Inferior parietal cortex (tissue), 1 donor: ENCODE measurements at regions not wholly inside any gene's neighbourhood (a gene's known extent, or its start where the extent isn't known, plus 50 kb on each side); places are given as distances from the start of the nearest gene placed in this dataset.
"Not testable (repeated sequence)": the region's sequence is repeated elsewhere in the genome, so short reads cannot be mapped to it uniquely, and the experiment has no call there.

Experiments used
- DNase-seq: peaks from one replicate; pipeline ENCODE4 v3.0.0-alpha.2; 2016; ENCODE audit errors: extremely low spot score

DNA sequence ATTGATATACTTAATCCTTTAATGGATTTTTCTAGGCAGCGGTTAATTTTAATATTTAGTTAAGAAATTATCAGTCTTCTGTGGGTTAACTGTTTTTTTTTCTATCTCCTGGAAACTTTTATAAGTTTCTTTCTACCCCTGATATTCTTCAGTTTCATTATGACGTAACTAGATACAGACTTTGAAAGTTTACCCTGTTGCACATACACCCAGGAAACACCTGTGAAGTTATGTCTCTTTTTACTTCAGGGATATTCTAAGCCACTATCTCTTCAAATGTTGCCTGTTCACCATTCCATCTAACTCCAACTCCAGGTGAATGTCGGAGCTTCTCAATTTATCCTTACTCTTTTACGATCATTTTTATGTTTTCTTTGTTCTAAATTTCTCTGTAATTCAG lies 329.0 kb downstream of the ICE1 start:
- no peak for DNase-seq

DNA sequence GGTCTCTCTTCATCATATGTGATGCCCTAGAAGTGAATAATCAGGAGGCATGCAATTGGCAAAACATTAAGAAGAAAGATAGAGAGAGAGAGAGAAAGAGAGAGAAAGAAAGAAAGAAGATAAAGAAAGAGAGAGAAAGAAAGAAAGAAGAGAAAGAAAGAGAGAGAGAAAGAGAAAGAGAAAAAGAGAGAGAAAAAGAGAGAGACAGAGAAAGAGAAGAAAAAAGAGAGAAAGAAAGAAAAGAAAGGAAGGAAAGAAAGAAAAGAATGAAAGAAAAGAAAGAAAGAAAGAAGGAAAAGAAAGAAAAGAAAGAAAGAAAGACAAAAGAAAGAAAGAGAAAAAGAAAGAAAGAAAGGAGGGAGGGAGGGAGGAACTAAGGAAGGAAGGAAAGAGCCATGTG lies 318.9 kb downstream of the ICE1 start:
- no peak for DNase-seq

DNA sequence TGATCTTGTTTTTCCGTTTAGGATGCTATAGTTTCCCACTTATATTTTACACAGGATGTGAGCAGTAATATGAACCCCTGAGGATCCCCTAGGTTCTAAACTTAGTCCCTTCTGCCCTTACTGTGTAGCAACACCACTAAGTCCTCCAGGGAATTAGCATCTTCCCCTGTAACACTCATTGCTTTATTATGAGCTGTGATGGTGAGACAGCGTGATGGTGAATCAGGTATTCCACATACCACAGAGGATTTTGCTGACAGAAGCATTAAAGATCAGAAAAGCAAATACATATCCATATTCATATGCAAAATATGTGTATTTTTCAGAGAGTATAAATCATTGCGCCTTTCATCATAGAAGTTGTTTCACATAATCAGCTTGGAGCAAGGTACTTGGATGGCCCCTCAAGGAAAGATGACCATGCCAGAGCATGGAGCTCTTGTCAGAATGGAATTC lies 317.0 kb downstream of the ICE1 start:
- DNase-seq = no peak

DNA sequence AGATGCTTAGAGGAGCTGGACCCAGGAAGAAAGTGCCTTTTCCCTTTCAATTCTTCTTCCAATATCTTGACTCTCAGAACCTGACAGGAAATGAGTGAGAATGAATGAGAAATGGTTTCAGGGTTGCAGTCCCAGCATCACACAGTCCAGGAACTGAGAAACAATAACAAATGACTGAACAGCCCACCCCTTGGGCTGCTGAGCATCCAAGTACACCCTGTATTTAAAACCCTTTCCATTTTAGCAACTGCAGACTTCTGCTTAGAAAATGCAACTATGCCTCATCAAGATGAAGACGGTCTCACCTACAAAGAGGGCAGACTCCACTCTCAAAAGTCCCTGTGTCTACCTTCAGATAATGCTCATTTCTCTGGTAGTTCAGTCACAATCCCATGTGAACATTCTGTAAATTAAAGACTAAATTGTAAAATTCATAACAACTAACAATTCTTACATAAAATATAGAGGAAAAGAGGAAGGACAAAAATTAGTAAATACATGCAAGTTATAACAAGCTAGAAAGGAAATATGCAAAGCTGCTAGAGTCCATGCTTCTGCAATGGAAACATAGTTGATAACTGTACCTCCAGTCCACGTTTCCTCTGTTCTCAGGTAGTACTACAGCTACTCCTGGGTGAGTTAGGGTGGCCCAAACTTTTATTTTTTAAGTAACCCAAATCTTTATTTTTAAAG lies 316.5 kb downstream of the ICE1 start:
- DNase-seq = no peak

DNA sequence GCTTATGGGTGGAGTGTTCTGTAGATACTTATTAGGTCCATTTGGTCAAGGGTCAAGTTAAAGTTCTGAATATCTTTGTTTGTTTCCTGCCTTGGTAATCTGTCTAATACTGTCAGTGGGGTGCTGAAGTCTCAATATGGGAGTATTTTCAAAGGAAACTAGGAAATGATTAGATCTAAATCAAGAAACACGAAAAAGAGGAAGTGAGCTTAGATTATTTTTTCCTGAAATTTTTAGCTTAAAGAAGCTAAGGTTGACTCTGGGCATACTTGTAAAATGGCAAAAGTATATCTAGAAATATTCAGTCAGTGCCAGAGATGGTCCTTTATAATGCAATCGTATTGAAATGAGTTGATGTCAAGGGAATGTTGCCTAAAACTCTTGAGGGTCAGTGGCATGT lies 313.5 kb downstream of the ICE1 start:
- no peak for DNase-seq

DNA sequence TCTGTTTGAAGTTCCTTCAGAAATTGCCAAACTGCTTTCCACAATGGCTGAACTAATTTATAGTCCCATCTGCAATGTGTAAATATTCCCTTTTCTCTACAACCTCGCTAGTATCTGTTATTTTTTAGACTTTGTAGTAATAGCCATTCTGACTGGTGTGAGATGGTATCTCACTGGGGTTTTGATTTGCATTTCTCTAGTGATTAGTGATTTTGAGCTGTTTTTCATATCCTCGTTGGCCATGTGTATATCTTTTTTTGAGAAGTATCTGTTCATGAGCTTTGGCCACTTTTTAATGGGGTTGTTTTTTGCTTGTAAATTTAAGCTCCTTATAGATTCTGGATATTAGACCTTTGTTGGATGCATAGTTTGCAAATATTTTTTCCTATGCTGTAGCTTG lies 310.6 kb downstream of the ICE1 start:
- DNase-seq = not testable (repeated sequence)

DNA sequence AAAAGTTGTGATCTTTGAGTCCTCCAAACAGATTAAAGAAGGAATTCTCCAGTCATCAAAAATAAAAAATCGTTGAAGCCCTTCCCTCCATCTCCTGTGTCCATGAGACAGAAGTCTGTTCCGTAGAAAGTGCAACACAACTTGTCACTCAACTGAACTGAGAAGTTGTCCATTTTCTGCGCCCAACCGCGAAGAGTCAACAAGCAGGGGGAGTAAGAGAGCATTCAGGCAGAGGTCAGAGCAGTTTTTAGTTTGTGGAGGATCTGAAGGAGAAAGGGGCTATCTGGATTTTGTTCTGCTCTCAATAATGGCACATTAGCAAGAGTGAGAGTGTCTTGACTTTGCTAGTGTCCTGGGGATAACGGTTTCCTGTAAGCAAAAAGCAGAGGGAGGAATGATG lies 303.9 kb downstream of the ICE1 start:
- DNase-seq = no peak

DNA sequence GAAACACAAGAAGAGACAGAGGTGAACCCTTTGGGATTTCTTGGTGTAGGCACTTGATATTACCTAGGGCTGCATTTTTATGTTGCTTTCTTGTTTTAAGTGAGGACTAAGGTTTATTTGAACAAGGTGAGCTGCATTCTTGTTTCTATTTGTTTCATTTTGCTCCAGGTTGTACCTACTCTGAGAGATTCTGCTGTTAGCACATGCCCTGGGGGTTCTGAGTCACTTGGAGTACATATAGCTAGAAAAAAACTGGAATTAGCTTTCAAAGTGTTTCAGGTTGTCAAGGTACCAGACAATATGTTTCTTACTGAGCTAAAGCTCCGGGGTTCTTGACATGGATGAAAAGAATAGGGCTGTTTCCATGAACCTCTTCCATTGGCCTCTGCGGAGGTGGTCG lies 299.4 kb downstream of the ICE1 start:
- no peak for DNase-seq

DNA sequence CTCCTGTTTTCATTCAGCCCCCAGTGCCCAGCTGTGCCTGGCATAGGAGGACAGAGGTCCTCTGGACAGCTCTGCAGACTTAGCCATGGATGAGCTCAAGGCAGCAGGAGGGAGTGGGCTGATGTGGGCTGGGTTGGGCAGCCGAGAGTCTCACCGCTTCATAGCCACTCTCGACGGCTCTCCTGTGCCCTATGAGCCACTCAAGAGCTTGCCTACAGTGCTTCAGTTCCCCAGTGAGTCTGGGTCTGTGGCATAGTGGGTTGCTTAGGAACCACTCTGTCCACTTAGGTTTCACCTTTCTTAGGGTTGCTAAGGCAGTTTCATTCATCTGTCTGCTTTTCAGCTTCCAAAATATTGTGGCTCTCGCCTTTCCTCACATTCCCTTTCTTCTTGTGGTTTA lies 296.8 kb downstream of the ICE1 start:
- no peak for DNase-seq

DNA sequence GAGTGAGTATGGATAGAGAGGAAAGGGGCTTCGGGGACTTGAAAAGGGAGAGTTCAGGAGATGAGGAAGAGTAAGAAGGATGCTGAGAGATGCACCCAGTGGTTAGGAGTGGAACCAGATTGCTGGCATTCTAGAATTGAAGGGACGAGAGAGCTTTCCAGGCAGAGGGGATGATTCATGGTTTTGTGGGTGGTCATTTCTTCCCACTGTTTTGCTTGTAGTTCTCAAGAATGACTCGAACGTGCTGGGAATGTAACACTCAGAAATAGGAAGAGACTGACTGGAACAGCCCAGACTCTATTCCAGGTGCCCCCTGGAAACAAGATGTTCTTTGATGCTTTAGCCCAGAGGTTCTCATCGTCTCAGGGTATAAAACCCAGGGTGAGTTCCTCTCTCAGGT lies 294.2 kb downstream of the ICE1 start:
- DNase-seq = peak; percentile 35

DNA sequence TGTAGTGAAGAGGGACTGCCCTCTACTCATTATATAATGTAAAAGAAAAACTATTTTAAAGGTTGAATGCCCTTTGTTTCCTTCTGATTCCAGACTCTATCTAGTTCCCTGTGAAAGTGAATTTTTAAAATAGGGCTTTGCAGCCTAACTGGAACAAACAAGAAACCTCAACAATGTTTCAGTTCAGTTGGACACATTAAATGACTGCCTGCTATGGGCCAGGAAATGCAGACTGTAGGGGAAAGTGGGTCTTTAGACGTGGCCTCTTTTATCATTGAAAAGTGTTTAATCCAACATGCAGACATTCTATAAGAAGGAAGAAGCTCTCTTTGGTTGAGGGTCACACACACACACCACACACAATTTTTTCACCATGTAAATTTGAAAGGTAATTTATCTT lies 289.1 kb downstream of the ICE1 start:
- no peak for DNase-seq

DNA sequence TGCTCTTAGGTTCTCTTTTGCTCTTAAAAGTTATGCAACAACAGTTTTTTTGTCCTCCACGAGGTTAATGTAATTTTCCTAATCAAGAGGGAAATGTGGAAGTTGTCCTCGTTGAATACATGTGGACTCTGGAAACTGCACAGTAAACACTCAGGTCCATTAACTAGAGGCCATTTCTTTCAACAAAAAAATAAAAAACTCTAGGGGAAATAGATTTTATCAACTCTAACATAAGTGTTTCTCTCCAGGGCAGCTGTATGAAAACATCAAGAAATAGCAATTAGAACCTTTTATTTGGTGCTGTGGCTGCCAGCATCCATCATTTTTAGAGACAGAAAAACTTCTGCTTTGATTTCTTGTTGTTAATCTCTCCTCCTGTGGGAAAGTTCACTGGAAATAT lies 288.6 kb downstream of the ICE1 start:
- no peak for DNase-seq

DNA sequence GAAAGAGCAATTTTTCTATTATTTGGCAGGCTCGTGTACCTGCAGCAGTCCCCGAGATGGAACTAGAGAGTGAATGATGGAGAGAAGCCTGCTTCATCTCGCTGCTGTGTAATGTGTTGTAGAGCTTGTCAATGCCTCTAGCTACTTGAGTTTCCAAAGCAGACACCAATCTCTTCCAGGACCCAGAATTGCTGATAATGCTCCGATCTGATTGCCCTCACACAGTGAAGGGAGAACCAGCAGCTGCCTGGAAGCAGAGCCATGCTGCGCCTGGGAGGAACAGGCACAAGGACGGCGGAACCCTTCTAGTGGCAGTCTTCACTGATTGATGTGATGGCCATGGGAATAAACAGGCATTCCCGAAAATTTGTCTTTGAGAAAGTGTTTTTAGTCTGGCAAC lies 288.0 kb downstream of the ICE1 start:
- no peak for DNase-seq

DNA sequence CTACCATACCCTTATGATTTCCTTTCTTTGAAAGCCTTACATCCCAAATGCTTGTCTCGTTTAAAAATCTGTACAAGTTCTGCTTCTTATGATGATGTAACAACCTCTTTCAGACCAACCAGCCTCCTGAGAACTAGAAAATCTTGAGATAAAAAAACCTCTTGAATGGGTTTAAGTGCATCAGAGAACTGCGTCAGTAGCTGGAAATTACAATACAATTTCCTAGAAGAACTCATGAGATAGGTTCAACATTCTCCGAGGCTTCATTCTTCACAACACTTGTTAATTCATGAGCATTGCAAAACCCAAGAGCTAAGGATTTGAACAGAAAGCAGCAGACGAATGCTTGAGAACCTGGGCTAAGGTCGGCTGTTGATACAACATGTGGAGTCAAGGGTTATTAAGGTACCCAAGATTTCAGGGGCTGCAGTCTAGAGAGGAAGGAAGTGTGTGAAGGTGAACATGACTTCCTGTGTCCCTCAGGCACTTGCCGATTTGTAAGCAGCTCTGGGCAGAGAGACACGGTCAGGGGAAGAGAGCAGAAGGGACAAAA lies 286.0 kb downstream of the ICE1 start:
- no peak for DNase-seq

DNA sequence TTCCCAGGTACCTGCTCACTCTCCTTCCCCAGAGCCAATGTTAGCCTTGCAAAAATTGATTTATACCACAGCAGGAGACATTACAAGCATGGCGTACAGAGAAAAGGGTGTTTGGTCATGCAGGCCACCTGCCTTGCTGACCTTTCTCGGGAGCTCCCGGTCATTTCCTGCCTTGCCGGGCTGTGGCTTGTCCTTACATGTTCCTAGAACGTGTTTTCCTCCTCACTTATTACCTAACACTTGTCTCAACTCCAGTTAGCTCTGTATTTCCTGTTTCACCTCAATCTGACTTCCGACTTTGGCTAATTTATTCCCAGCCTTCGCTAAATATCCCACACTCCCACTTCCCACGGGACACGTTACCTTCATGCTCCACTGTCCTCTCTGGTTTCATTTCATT lies 282.5 kb downstream of the ICE1 start:
- no peak for DNase-seq

DNA sequence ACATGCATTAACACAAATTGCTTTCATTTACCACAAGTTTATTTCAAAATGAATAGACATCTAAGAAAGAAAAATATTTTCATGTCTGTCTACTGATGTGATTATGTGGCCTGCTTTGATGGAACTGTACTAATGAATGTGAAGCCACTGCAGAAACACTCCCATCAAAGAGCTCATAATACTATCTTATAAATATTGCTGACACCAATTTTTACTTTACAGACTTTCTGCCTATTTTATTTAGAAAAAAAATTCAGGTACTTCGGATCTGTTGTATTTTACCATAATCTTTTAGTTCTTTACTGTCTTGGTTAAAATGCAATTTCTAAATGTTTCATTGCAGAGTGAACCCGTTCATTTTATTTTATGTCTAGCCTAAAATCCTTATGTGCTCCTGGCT lies 281.9 kb downstream of the ICE1 start:
- no peak for DNase-seq

DNA sequence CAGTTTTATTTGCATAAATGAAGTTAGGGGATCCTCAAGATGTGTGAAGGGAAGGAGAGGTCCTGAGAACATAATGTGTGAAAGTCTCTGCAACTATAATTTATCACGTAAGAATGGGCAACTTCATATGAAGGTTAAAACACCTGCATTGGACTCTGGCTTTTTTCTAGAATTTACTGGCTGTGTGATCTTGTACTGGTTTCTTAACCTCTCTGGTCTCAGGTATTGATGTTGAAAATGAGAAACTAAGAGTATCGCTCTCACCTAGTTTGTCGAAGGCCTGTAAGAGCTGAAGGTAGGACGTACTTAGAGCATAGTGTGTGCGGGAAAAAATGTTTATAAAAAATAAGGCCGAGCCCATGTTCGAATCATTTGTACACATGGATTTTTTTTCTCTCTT lies 280.5 kb downstream of the ICE1 start:
- DNase-seq = no peak

DNA sequence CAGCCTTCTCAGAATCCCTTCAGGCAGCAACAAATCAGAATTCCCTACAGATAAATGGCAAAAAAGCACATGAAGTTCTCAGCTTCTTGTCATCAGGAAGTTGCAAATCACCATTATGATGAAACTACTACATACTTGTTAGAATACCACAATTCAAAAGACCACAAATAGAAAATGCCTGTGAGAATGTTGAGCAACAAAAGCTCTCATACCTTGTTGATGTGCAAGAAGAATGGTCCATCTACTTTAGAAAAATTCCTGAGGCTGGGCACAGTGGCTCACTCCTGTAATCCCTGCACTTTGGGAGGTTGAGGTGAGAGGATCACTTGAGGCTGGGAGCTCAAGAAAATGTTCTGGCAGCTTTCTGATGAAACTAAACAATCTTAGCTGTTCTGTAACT lies 278.1 kb downstream of the ICE1 start:
- no peak for DNase-seq

DNA sequence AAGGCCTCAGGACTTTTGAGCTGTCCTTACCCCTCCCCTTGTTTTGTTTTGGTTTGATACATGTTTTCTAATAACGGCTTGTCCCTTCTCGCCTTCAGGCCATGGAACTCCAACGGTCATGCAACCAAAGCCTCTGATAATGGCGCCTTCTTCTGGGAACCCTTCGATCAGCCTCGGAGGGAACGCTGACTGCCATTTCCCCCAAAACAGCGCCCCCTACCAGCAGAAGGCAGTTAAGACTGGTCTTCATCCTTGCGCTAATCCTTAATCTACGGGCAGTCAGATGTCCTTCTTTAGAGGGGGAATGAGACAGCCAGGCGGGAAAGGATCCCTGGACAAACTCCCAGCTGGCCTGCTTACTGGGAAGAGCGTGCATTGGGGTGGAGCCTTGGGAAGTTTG lies 276.6 kb downstream of the ICE1 start:
- no peak for DNase-seq

DNA sequence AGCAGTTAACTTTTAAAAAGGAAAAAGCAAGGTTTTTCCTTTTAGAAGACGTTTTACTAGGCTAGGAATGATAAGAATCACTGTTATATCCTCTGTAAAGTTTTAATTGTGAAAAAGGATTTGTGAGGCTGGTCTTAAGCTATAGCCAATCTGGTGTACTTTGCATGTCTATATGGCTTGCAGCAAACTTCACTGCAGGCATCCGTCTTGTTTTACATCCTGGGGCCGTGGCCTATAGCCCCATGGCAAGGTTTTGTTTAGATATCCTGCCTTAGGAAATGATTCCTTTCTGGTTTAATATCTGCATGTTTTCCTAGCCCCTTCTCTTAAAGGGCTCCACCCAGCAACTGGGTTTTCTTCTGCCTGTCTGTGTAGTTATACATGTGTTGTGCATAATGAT lies 272.8 kb downstream of the ICE1 start:
- no peak for DNase-seq

DNA sequence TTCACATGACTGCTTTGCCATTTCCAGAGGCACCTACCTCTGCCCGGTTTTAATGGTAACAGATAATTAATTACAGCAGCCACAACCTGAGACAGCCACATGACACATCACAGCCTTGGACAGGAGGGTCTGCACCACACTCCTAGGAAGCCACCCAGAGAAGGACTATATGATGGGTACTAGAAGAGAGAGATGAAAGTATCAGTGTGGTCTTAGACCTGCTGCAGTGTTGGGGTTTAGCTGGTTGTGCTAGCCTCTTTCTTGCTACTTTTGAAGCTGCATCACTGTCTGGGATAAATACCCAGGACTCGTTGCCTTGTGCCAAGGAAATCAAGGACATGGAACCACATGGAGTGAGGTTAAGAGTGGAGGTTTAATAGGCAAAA lies 266.4 kb downstream of the ICE1 start:
- DNase-seq = no peak

DNA sequence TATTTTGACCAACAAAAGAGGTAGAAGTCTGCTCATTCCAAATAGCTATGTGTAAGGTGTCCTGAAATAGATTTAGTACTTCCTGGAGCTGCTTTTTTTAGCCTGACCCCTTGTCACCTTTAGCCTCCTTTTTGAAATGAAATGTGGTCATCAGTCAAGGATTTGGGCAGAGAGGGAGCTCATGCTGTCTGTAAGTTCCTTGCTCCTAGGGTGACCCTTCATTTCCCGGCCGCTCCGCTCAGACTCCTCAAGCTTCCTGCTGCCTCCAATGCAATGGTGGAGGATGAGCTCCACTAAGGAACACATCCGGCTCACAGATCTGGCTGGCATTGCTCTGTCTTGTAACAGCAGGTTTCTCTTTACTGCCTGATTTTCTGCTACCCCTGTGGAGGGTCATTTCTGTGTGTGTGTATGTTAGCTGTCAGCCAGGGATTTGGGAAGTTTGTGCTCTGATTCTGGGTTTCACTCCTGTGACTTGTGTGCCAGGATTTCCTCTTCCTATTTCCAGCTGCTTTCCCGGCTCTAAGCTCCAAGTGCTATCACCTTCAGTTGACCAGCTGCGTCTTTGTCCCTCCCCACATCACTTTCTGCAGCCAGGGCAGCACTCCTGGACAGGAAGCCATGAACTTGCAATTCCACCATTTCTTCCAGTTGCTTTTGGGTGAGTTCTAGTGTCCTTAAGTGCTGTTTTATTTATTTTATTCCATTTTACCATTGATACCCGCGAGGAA lies 265.9 kb downstream of the ICE1 start:
- no peak for DNase-seq

DNA sequence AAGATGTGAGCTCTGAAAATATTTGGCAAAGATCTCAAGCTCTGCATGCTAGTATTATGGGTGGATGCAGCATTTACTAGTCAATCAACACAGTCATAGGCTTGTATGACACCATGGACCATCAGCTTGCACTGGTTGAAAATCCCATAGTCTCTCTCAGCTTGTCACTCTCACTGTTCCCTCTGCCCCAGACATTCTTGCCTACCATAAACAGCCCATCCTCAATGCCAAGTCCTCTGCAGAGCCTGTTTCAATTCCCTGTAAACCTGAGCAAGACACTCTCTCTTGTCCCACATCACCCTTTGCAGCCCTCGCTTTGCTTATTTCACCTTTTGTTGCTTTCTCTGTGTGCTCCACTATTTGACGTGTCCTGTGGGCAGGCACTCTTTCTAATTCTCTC lies 264.6 kb downstream of the ICE1 start:
- no peak for DNase-seq
